GM12878 (cell line): ENCODE measurements at regions not wholly inside any gene's neighbourhood (a gene's known extent, or its start where the extent isn't known, plus 50 kb on each side); places are given as distances from the start of the nearest gene placed in this dataset.

Experiments
- CTCF ChIP-seq, 3 experiments: IDR thresholded peaks in 2 of 3; conservative IDR thresholded peaks in 1 of 3; 2 replicates each; pipeline ENCODE4 v1.5.1; 2011; ENCODE audit warnings: low read depth in 3 of 3, low read length in 3 of 3, mild to moderate bottlenecking in 3 of 3, control low read depth in 2 of 3, moderate library complexity in 2 of 3, inconsistent platforms in 1 of 3, mixed read lengths in 1 of 3; ENCODE audit not compliant: control insufficient read depth in 2 of 3, insufficient read depth in 1 of 3; ENCODE audit errors: extremely low read depth in 1 of 3
- EZH2 ChIP-seq: IDR thresholded peaks from 2 replicates; pipeline ENCODE4 v1.6.1; 2012; ENCODE audit warnings: low read depth, mild to moderate bottlenecking, control low read depth, inconsistent platforms, low read length, borderline replicate concordance; ENCODE audit not compliant: control insufficient read depth
- FOXM1 ChIP-seq: IDR thresholded peaks from 2 replicates; pipeline ENCODE4 v1.6.1; 2012; ENCODE audit warnings: low read depth, mild to moderate bottlenecking, inconsistent platforms, low read length, moderate library complexity
- MEF2B ChIP-seq: fragments of 450-650 bp; IDR thresholded peaks from 2 replicates; pipeline ENCODE4 v1.6.1; 2018; ENCODE audit warnings: mild to moderate bottlenecking, moderate library complexity; ENCODE audit not compliant: partially characterized antibody, poor library complexity, severe bottlenecking
- TCF7 ChIP-seq: IDR thresholded peaks from 2 replicates; pipeline ENCODE4 v1.6.1; 2014; ENCODE audit warnings: antibody characterized with exemption, borderline replicate concordance
- USF2 ChIP-seq: IDR thresholded peaks from 2 replicates; pipeline ENCODE4 v1.6.1; 2011; ENCODE audit warnings: low read depth, low read length, improper control_type of control experiment, borderline replicate concordance
- ZNF274 ChIP-seq: IDR thresholded peaks from one replicate; pipeline ENCODE4 v1.8.0; 2011; ENCODE audit not compliant: insufficient read length, insufficient read depth

DNA sequence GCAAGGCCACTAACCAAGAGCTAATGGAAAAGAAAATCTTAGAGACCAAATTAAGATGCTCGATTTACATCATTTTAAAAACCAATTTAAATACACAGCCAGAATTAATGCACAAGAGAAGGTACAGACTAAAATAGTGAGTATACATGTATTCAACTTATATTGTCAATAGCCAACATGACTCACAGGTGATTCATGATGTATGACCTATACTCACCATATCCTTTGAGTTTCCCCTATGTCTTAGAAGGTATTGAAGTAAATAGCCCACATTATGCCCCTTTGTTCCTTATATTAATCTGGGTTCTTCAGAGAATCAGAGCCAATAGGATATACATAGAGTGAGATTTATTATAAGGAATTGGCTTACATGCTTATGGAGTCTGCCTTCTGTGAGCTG, 97.5 kb upstream of the ANO3 start:
- TF ChIP-seq ZNF274 (no peak), CTCF (IDR thresholded peaks at IDR 0.05 in 2 of 3, conservative IDR thresholded peaks at IDR 0.05 in 1 of 3; ENCODE audit: control insufficient read depth in 2 of 3, extremely low read depth in 1 of 3, insufficient read depth in 1 of 3, low read depth in 3 of 3, low read length in 3 of 3) (no peak), EZH2 (no peak), FOXM1 (no peak), MEF2B (no peak), TCF7 (no peak), USF2 (no peak)
